Osteoblast (primary cell): ENCODE measurements at regions not wholly inside any gene's neighbourhood (a gene's known extent, or its start where the extent isn't known, plus 50 kb on each side); places are given as distances from the start of the nearest gene placed in this dataset.

Experiments used
- DNase-seq: peaks from one replicate; pipeline ENCODE4 v3.0.0; 2011; ENCODE audit warnings: low spot score, mixed read lengths; ENCODE audit not compliant: insufficient read length; ENCODE audit errors: missing footprints
- H2AFZ ChIP-seq: 2 replicates; pipeline ENCODE4 v1.6.0; 2011; ENCODE audit warnings: mild to moderate bottlenecking, low read length
- H3K27ac ChIP-seq: 2 replicates; pipeline ENCODE4 v1.5.1; 2011; ENCODE audit warnings: mild to moderate bottlenecking, low read depth, low read length, moderate library complexity
- H3K27me3 ChIP-seq: 2 replicates; pipeline ENCODE4 v1.6.0; 2012; ENCODE audit warnings: mild to moderate bottlenecking, control low read depth, inconsistent platforms, low read length, moderate library complexity; ENCODE audit not compliant: insufficient read depth
- H3K36me3 ChIP-seq: 2 replicates; pipeline ENCODE4 v1.5.1; 2011; ENCODE audit warnings: mild to moderate bottlenecking, low read length, control low read depth, moderate library complexity; ENCODE audit not compliant: insufficient read depth
- H3K4me1 ChIP-seq: 2 replicates; pipeline ENCODE4 v1.5.1; 2011; ENCODE audit warnings: mild to moderate bottlenecking, low read length, control low read depth, moderate library complexity; ENCODE audit not compliant: insufficient read depth
- H3K4me2 ChIP-seq: 2 replicates; pipeline ENCODE4 v1.6.0; 2011; ENCODE audit warnings: mild to moderate bottlenecking, low read length; ENCODE audit not compliant: insufficient read depth
- H3K4me3 ChIP-seq: fragments of 200-600 bp; sonication (generic); 3 replicates; pipeline ENCODE4 v1.5.1; 2012; ENCODE audit warnings: mild to moderate bottlenecking, low read length, inconsistent platforms; ENCODE audit not compliant: insufficient read depth
- H3K79me2 ChIP-seq: 2 replicates; pipeline ENCODE4 v1.6.0; 2012; ENCODE audit warnings: mild to moderate bottlenecking, low read length, control low read depth, inconsistent platforms; ENCODE audit not compliant: insufficient read depth
- H3K9me3 ChIP-seq: 2 replicates; pipeline ENCODE4 v1.5.1; 2011; ENCODE audit warnings: low read depth, low read length, control low read depth
- H4K20me1 ChIP-seq: 2 replicates; pipeline ENCODE4 v1.6.0; 2012; ENCODE audit warnings: mild to moderate bottlenecking, low read length, control low read depth; ENCODE audit not compliant: insufficient read depth
- TF ChIP-seq, protein P1 (sequence below): IDR thresholded peaks from 2 replicates; pipeline ENCODE4 v1.5.1; 2011; ENCODE audit warnings: mild to moderate bottlenecking, low read depth, low read length, moderate library complexity; ENCODE audit errors: extremely low read depth

DNA sequence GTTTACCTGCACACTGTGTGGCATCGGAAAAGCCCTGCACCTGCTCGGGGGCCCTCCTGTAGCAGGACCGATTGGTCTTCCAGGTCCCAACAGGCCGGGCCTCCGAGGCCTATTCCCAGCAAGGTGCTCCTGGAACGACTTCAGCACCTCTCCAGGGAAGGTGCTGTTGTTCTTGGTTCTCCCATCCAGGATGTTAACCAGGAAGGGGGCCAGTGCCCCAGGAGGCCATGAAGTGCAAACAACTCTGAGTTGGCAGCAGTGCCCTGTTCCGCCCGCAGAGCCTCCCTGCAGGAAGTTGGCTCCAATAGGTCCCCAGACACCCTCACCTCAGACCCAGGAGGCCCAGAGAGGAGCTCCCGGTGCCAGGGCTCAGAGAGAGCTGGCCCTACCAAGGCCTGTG, 64.0 kb upstream of the DUSP5 start:
- Histone ChIP-seq H2AFZ (no peak overlapping the region), H3K79me2 (no peaks in the 10 kb centered on the region), H4K20me1 (no peaks in the 10 kb centered on the region), H3K27me3 (no peaks in the 10 kb centered on the region), H3K4me2 (no peak overlapping the region), H3K27ac (no peak overlapping the region), H3K9me3 (no peaks in the 10 kb centered on the region), H3K36me3 (no peaks in the 10 kb centered on the region), H3K4me3 (no peak overlapping the region), H3K4me1 (peaks cover 3% of the 10 kb centered on the region)
- TF ChIP-seq, protein P1, sequence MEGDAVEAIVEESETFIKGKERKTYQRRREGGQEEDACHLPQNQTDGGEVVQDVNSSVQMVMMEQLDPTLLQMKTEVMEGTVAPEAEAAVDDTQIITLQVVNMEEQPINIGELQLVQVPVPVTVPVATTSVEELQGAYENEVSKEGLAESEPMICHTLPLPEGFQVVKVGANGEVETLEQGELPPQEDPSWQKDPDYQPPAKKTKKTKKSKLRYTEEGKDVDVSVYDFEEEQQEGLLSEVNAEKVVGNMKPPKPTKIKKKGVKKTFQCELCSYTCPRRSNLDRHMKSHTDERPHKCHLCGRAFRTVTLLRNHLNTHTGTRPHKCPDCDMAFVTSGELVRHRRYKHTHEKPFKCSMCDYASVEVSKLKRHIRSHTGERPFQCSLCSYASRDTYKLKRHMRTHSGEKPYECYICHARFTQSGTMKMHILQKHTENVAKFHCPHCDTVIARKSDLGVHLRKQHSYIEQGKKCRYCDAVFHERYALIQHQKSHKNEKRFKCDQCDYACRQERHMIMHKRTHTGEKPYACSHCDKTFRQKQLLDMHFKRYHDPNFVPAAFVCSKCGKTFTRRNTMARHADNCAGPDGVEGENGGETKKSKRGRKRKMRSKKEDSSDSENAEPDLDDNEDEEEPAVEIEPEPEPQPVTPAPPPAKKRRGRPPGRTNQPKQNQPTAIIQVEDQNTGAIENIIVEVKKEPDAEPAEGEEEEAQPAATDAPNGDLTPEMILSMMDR, result no peak
- DNase-seq, result no peak

DNA sequence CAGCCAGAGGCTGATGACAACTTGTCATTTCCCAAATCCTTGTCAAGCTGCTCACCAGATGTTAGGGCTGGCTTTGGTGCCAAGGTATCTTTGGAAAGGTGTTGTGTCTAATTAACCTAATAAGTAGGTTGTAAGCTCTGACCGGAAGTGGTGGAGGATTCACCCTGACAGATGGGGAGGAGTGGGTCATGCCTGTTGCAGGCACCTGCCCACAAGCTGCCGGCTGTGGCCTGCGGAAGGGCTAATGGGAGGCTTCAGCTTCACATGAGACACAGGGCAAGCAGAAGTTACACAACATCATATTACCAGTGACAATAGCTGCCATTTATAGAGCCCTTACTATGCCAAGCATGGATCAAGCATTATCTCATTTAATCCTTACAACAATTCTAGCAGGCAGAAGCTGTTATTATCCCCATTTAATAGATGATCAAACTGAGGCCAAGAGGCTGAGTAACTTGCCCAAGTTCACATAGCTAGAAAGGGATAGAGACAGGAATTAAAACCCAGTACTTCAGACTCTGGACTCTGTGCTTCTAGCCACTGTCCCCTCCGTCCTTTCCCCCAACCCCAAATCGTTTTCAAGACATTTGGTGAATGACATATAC, 63.1 kb upstream of the DUSP5 start:
- TF ChIP-seq, protein P1, result no peak
- DNase-seq, result no peak

DNA sequence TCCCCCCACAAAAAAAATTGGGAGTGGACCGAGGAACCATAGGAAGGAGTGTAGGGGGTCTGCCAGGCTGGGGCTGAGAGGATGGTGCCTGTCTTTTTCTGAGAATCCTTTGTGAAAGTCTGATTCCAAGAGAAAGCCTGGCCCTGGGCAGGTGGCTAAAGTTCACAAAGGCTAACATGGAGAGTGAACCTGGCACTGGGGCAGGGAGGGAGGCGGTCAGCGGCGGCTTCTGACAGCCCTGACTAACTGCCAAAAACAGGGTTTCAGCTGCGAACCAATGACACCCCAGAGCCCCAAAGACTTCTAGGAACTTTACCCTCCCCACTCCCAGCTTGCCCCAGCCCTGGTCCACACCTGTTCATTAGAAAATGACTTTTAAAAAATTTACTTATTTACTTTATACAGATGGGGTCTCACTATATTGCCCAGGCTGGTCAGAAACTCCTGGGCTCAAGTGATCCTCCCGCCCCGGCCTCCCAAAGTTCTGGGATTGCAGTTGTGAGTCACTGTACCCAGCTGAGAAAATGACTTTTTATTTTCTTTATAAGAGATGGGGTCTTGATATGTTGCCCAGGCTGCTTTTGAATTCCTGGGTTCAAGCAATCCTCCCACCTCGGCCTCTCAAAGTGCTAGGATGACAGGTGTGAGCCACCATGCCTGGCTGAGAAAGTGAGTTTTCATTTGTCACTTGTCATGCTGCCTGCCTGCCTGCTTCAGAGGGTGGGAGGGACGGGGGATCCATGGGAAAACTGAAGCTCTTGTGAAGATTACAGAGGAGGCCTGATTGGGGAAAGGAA, 61.0 kb upstream of the DUSP5 start:
- no peaks in the 10 kb centered on the region for H3K9me3 ChIP-seq
- no peak overlapping the region for H3K4me3 ChIP-seq
- H3K27me3 ChIP-seq, result no peaks in the 10 kb centered on the region
- H3K4me2 ChIP-seq, result no peak overlapping the region
- no peaks in the 10 kb centered on the region for H4K20me1 ChIP-seq
- H3K79me2 ChIP-seq, result no peaks in the 10 kb centered on the region
- TF ChIP-seq, protein P1, result no peak
- no peak overlapping the region for H3K27ac ChIP-seq
- no peaks in the 10 kb centered on the region for H3K36me3 ChIP-seq
- H3K4me1 ChIP-seq, result no peaks in the 10 kb centered on the region
- no peak for DNase-seq
- H2AFZ ChIP-seq, result no peak overlapping the region

More for the DNA sequence above, 63.1 kb upstream of the DUSP5 start:
- Histone ChIP-seq H3K4me1 (no peaks in the 10 kb centered on the region), H3K9me3 (no peaks in the 10 kb centered on the region), H3K4me3 (no peak overlapping the region), H3K4me2 (no peak overlapping the region), H3K79me2 (no peaks in the 10 kb centered on the region), H2AFZ (no peak overlapping the region), H4K20me1 (no peaks in the 10 kb centered on the region), H3K27ac (no peak overlapping the region), H3K27me3 (no peaks in the 10 kb centered on the region), H3K36me3 (no peaks in the 10 kb centered on the region)

DNA sequence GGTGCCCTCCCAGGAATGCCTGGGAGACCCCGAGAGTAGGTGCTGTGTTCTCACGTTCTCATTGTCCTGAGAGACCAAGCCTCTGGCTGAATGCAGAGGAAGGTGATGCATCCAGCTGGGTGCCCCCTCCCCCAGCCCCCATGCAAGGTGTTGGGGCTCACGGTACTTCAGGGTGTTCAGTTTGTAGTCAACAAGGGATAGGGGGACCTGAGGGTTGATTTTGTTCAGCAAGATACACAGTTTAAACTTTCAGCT, 60.4 kb upstream of the DUSP5 start:
- Histone ChIP-seq H3K4me3 (no peak overlapping the region), H2AFZ (no peak overlapping the region), H3K27me3 (no peaks in the 10 kb centered on the region), H3K9me3 (no peaks in the 10 kb centered on the region), H3K4me1 (no peaks in the 10 kb centered on the region), H3K27ac (no peak overlapping the region), H3K36me3 (no peaks in the 10 kb centered on the region), H3K79me2 (no peaks in the 10 kb centered on the region), H3K4me2 (no peak overlapping the region), H4K20me1 (no peaks in the 10 kb centered on the region)
- TF ChIP-seq, protein P1, result no peak
- no peak for DNase-seq
